ENCODE measurements at regions not wholly inside any gene's neighbourhood (a gene's known extent, or its start where the extent isn't known, plus 50 kb on each side); places are given as distances from the start of the nearest gene placed in this dataset.

- CTCF ChIA-PET = no interaction called here
- POLR2A ChIA-PET = no interaction called here
- DNase-seq (ENCODE audit: extremely low spot score) = no peak
- TF ChIP-seq CTCF (IDR thresholded peaks at IDR 0.05; ENCODE audit: control extremely low read depth, extremely low read depth, low read depth, missing control alignments) = no peak
These were observed 598.5 kb upstream of the PITX2 start for GRCh38 chr4:111221371-111221770.

- TF ChIP-seq CTCF (IDR thresholded peaks at IDR 0.05; ENCODE audit: control extremely low read depth, extremely low read depth, low read depth, missing control alignments) = no peak
- DNase-seq (ENCODE audit: extremely low spot score) = no peak
- CTCF ChIA-PET = no interaction called here
- POLR2A ChIA-PET = no interaction called here
These were observed 605.5 kb upstream of the PITX2 start for GRCh38 chr4:111228396-111228795.

DNA sequence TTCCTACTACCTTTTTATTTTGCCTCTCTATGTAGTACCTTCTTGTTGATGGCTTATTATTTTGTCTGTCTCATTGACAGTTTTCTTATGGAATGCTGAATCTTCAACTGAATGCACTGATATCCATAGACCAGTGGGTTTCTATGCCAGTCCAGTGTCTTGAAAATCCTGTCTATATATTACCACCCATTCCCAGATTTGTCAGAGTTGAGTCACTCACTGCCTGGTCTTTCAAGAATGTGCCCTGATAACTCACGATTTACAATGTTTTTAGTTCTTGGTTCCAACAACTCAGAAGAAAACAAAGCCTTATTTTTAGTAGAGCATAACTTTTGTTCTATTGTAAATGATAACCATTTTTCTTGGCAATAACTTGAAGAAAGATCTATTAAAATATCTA is 606.0 kb upstream of the PITX2 start:
- DNase-seq (ENCODE audit: extremely low spot score) = no peak
- CTCF ChIA-PET = no interaction called here
- POLR2A ChIA-PET = no interaction called here
- no peak for TF ChIP-seq CTCF (IDR thresholded peaks at IDR 0.05; ENCODE audit: control extremely low read depth, extremely low read depth, low read depth, missing control alignments)

DNA sequence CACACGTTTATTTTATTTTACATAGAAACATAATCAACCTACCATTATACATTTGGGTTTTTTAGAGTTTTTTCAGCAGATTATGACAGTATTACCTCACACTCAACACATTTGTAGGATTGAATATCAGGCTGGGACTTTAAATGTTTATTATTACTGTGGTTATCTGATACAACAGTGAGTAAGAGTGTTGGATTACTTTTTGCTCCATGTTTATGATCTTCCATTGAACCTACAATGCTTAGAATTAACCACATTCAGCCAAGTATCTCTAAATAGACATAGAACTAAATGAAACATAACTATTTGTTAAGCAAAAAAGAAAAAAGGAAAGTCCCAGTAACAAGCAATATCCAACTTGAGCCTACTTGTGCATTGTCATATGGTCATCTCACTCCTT is 607.4 kb upstream of the PITX2 start:
- TF ChIP-seq CTCF (IDR thresholded peaks at IDR 0.05; ENCODE audit: control extremely low read depth, extremely low read depth, low read depth, missing control alignments) = no peak
- ChIA-PET POLR2A (no interaction called here), CTCF (no interaction called here)
- no peak for DNase-seq (ENCODE audit: extremely low spot score)

DNA sequence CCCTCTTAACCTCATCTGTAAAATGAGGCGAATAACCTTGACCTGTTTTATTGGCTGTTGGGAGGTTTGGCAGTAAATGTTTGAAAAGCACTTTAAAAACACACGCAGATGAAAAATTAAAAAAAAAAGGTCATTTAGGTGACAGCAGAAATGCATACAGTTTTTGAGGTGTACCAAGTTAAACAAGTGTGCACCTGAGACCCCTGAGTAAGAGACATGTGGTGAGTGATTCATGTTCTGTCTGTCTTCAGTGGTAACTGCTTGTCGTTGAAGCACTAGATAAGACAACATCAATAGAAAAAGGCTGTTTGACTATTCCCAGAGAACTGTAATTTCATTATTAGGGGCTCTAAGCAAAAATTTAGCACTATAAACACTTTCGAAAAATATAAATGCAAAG is 608.4 kb upstream of the PITX2 start:
- CTCF ChIA-PET = interaction anchor here (1.3 kb wide), 1 partner anchor 35 kb away, joined by 3 read pairs; no protein-coding TSS in a partner anchor
- TF ChIP-seq CTCF (IDR thresholded peaks at IDR 0.05; ENCODE audit: control extremely low read depth, extremely low read depth, low read depth, missing control alignments) = no peak
- POLR2A ChIA-PET = no interaction called here
- DNase-seq (ENCODE audit: extremely low spot score) = no peak

DNA sequence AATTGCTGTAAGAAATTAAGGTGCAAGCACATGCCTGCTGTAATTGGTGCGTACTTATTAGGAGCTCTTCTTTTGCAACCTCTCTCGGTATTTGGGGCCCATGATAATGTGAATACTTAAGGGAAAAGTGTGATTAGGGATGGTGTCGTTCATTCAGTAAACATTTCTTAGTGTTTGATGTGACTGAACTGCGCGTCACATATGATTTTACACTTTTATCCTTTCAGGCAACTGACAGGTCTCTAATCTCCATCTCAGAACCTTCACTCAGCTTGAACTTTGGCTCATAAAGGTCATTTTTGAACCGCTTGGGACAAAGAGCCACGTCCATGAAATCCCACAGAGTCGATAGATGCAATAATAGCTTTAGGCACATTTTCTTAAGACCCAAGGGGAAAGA is 612.1 kb upstream of the PITX2 start:
- ChIA-PET POLR2A (no interaction called here), CTCF (interaction anchor here (1.0 to 1.2 kb wide), 3 partner anchors 9 to 30 kb away, joined by 3 read pairs; no protein-coding TSS in a partner anchor)
- TF ChIP-seq CTCF (IDR thresholded peaks at IDR 0.05; ENCODE audit: control extremely low read depth, extremely low read depth, low read depth, missing control alignments) = no peak
- no peak for DNase-seq (ENCODE audit: extremely low spot score)

- DNase-seq (ENCODE audit: extremely low spot score) = no peak
- no peak for TF ChIP-seq CTCF (IDR thresholded peaks at IDR 0.05; ENCODE audit: control extremely low read depth, extremely low read depth, low read depth, missing control alignments)
- CTCF ChIA-PET = interaction anchor here (0.6 kb wide), 1 partner anchor 19 kb away, joined by 3 read pairs; no protein-coding TSS in a partner anchor
- POLR2A ChIA-PET = no interaction called here
These were observed 641.0 kb upstream of the PITX2 start for GRCh38 chr4:111263836-111264235.
